ENCODE measurements at regions not wholly inside any gene's neighbourhood (a gene's known extent, or its start where the extent isn't known, plus 50 kb on each side); places are given as distances from the start of the nearest gene placed in this dataset.

GRCh38 chrX:138777230-138777629 is 65.7 kb upstream of the FGF13 start:
- DNase-seq (ENCODE audit: low read depth, low spot score) = no peak
- in situ Hi-C loops (cut with HindIII; ENCODE audit: low sequenced_read_pairs) = no loop called here
- TF ChIP-seq CTCF (IDR thresholded peaks at IDR 0.05; ENCODE audit: low read depth, low read length) = peak; percentile 19
- no peak overlapping the region for H3K4me3 ChIP-seq (ENCODE audit: low read depth, low read length)

- no peak overlapping the region for H3K4me3 ChIP-seq (ENCODE audit: low read depth, low read length)
- peak; percentile 18 for TF ChIP-seq CTCF (IDR thresholded peaks at IDR 0.05; ENCODE audit: low read depth, low read length)
- DNase-seq (ENCODE audit: low read depth, low spot score) = peak; percentile 30
- in situ Hi-C loops (cut with HindIII; ENCODE audit: low sequenced_read_pairs) = no loop called here
These were observed 64.0 kb upstream of the FGF13 start for GRCh38 chrX:138775517-138775916.

GRCh38 chrX:138771047-138771446 is 59.5 kb upstream of the FGF13 start:
- DNase-seq (ENCODE audit: low read depth, low spot score) = no peak
- TF ChIP-seq CTCF (IDR thresholded peaks at IDR 0.05; ENCODE audit: low read depth, low read length) = no peak
- no peak overlapping the region for H3K4me3 ChIP-seq (ENCODE audit: low read depth, low read length)
- in situ Hi-C loops (cut with HindIII; ENCODE audit: low sequenced_read_pairs) = no loop called here

GRCh38 chrX:138769918-138770317 is 58.4 kb upstream of the FGF13 start:
- no peak overlapping the region for H3K4me3 ChIP-seq (ENCODE audit: low read depth, low read length)
- in situ Hi-C loops (cut with HindIII; ENCODE audit: low sequenced_read_pairs) = no loop called here
- DNase-seq (ENCODE audit: low read depth, low spot score) = no peak
- TF ChIP-seq CTCF (IDR thresholded peaks at IDR 0.05; ENCODE audit: low read depth, low read length) = no peak

GRCh38 chrX:138765051-138765450 is 53.5 kb upstream of the FGF13 start:
- peak; percentile 23 for DNase-seq (ENCODE audit: low read depth, low spot score)
- in situ Hi-C loops (cut with HindIII; ENCODE audit: low sequenced_read_pairs) = no loop called here

GRCh38 chrX:138763761-138764160 is 52.2 kb upstream of the FGF13 start:
- no peak for DNase-seq (ENCODE audit: low read depth, low spot score)
- in situ Hi-C loops (cut with HindIII; ENCODE audit: low sequenced_read_pairs) = no loop called here
- H3K4me3 ChIP-seq (ENCODE audit: low read depth, low read length) = no peak overlapping the region
- TF ChIP-seq CTCF (IDR thresholded peaks at IDR 0.05; ENCODE audit: low read depth, low read length) = no peak

More at GRCh38 chrX:138765051-138765450, 53.5 kb upstream of the FGF13 start:
- no peak for TF ChIP-seq CTCF (IDR thresholded peaks at IDR 0.05; ENCODE audit: low read depth, low read length)
- H3K4me3 ChIP-seq (ENCODE audit: low read depth, low read length) = no peak overlapping the region

GRCh38 chrX:138761380-138761779 is 49.9 kb upstream of the FGF13 start:
- no peak for DNase-seq (ENCODE audit: low read depth, low spot score)
- no peak overlapping the region for H3K4me3 ChIP-seq (ENCODE audit: low read depth, low read length)
- no peak for TF ChIP-seq CTCF (IDR thresholded peaks at IDR 0.05; ENCODE audit: low read depth, low read length)
- in situ Hi-C loops (cut with HindIII; ENCODE audit: low sequenced_read_pairs) = no loop called here

Data from astrocyte of the spinal cord (primary cell).